Activated B cell treated with CpG ODN at 0.5 μM for 24 hours (primary cell): ENCODE measurements at regions not wholly inside any gene's neighbourhood (a gene's known extent, or its start where the extent isn't known, plus 50 kb on each side); places are given as distances from the start of the nearest gene placed in this dataset.
"Not testable (repeated sequence)": the region's sequence is repeated elsewhere in the genome, so short reads cannot be mapped to it uniquely, and the experiment has no call there.

ENCODE experiments used
- ATAC-seq: fragments of 200-7000 bp; cut with Tn5 transposase; one replicate; pipeline ENCODE4 v1.10.0; 2021; ENCODE audit warnings: low read depth, mild to moderate bottlenecking, moderate library complexity
- CTCF ChIA-PET: fragments of 350-600 bp; sonication (Branson Sonifier 250); formaldehyde crosslinking; loops from one replicate; lab custom pipeline; 2021; ENCODE audit warnings: antibody characterized with exemption; lab: Charles Lee
- POLR2A ChIA-PET: fragments of 350-600 bp; sonication (Branson Sonifier 250); formaldehyde crosslinking; loops from one replicate; lab custom pipeline; 2021; ENCODE audit warnings: antibody characterized with exemption; lab: Charles Lee
- DNase-seq: peaks from one replicate; pipeline ENCODE4 v3.0.0; 2022
- H3K27ac Mint-ChIP-seq: one replicate; pipeline ENCODE4 v1.8.0; 2020; ENCODE audit warnings: mixed read lengths
- H3K27me3 Mint-ChIP-seq: one replicate; pipeline ENCODE4 v1.8.0; 2021; ENCODE audit warnings: mixed read lengths
- H3K36me3 Mint-ChIP-seq: one replicate; pipeline ENCODE4 v1.8.0; 2021; ENCODE audit warnings: low read depth, mixed read lengths
- H3K4me1 Mint-ChIP-seq: one replicate; pipeline ENCODE4 v1.8.0; 2021; ENCODE audit warnings: mixed read lengths
- H3K4me3 Mint-ChIP-seq: one replicate; pipeline ENCODE4 v1.8.0; 2020; ENCODE audit warnings: mild to moderate bottlenecking, mixed read lengths
- H3K9me3 Mint-ChIP-seq: one replicate; pipeline ENCODE4 v1.8.0; 2020; ENCODE audit warnings: mixed read lengths
- intact Hi-C: fragments of 100-400 bp; cut with micrococcal nuclease; formaldehyde crosslinking; loops from one replicate; pipeline ENCODE4 v1.15.1; 2024
- TF ChIP-seq, protein P1 (sequence below): fragments of 200-600 bp; IDR thresholded peaks from one replicate; pipeline ENCODE4 v1.8.0; 2022; ENCODE audit warnings: antibody characterized with exemption, mild to moderate bottlenecking

GRCh38 chr2:129404000-129404685, 575.3 kb upstream of the RAB6C start:
- POLR2A ChIA-PET, result no interaction called here
- intact Hi-C loops, result no loop called here
- ATAC-seq, result no peak
- Mint-ChIP-seq H3K27me3 (no peaks in the 10 kb centered on the region), H3K4me3 (no peak overlapping the region), H3K4me1 (no peaks in the 10 kb centered on the region), H3K9me3 (peaks cover 7% of the 10 kb centered on the region), H3K27ac (no peak overlapping the region), H3K36me3 (no peaks in the 10 kb centered on the region)
- no peak for DNase-seq
- CTCF ChIA-PET, result no interaction called here
- TF ChIP-seq, protein P1, sequence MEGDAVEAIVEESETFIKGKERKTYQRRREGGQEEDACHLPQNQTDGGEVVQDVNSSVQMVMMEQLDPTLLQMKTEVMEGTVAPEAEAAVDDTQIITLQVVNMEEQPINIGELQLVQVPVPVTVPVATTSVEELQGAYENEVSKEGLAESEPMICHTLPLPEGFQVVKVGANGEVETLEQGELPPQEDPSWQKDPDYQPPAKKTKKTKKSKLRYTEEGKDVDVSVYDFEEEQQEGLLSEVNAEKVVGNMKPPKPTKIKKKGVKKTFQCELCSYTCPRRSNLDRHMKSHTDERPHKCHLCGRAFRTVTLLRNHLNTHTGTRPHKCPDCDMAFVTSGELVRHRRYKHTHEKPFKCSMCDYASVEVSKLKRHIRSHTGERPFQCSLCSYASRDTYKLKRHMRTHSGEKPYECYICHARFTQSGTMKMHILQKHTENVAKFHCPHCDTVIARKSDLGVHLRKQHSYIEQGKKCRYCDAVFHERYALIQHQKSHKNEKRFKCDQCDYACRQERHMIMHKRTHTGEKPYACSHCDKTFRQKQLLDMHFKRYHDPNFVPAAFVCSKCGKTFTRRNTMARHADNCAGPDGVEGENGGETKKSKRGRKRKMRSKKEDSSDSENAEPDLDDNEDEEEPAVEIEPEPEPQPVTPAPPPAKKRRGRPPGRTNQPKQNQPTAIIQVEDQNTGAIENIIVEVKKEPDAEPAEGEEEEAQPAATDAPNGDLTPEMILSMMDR, result no peak

- Mint-ChIP-seq H3K27me3 (no peaks in the 10 kb centered on the region), H3K4me1 (no peaks in the 10 kb centered on the region), H3K9me3 (peaks cover 9% of the 10 kb centered on the region), H3K4me3 (no peak overlapping the region), H3K36me3 (no peaks in the 10 kb centered on the region), H3K27ac (no peak overlapping the region)
- TF ChIP-seq, protein P1, result no peak
- no peak for DNase-seq
- ChIA-PET CTCF (no interaction called here), POLR2A (no interaction called here)
- intact Hi-C loops, result no loop called here
- ATAC-seq, result no peak
These were observed 570.9 kb upstream of the RAB6C start for GRCh38 chr2:129408570-129408969.

DNA sequence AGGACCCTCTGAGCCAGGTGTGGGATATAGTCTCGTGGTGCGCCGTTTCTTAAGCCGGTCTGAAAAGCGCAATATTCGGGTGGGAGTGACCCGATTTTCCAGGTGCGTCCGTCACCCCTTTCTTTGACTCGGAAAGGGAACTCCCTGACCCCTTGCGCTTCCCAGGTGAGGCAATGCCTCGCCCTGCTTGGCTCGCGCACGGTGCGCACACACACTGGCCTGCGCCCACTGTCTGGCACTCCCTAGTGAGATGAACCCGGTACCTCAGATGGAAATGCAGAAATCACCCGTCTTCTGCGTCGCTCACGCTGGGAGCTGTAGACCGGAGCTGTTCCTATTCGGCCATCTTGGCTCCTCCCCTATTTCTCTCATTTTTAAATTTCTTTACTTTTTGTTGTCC, 562.4 kb upstream of the RAB6C start:
- H3K27me3 Mint-ChIP-seq, H3K36me3 Mint-ChIP-seq, ATAC-seq, POLR2A ChIA-PET, H3K9me3 Mint-ChIP-seq, H3K27ac Mint-ChIP-seq, H3K4me1 Mint-ChIP-seq, H3K4me3 Mint-ChIP-seq, DNase-seq, CTCF ChIA-PET, intact Hi-C loops: not testable (repeated sequence)

DNA sequence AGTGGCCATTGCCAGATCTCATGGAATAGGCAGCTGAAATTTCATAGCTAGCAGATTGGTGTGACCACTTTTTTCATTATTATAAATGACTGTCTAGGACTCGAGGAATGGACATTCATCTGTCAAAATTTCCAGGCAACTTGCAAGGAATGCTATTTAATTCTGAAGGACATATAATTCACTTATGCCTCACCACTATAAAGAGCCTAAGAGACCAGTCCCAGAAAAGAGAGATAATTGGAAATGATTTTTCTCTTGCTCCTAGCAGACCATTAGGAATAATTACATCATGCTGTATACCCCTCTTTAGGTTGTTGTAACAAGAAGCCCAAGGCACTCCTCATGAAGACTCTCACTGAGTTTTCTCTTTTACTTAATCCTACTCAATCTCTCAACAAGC, 557.4 kb upstream of the RAB6C start:
- Mint-ChIP-seq H3K27ac (no peak overlapping the region), H3K36me3 (no peaks in the 10 kb centered on the region), H3K4me1 (no peaks in the 10 kb centered on the region), H3K9me3 (no peaks in the 10 kb centered on the region), H3K4me3 (no peak overlapping the region), H3K27me3 (no peaks in the 10 kb centered on the region)
- POLR2A ChIA-PET, result no interaction called here
- DNase-seq, result no peak
- TF ChIP-seq, protein P1, result no peak
- CTCF ChIA-PET, result no interaction called here
- intact Hi-C loops, result no loop called here
- ATAC-seq, result no peak

GRCh38 chr2:129428086-129428660, 551.3 kb upstream of the RAB6C start:
- TF ChIP-seq, protein P1, result no peak
- CTCF ChIA-PET, result no interaction called here
- H3K4me1 Mint-ChIP-seq, result no peaks in the 10 kb centered on the region

More at GRCh38 chr2:129428086-129428660, 551.3 kb upstream of the RAB6C start:
- Mint-ChIP-seq H3K9me3 (no peaks in the 10 kb centered on the region), H3K27ac (no peak overlapping the region), H3K27me3 (peaks cover under 1% of the 10 kb centered on the region), H3K36me3 (no peaks in the 10 kb centered on the region), H3K4me3 (no peak overlapping the region)
- POLR2A ChIA-PET, result no interaction called here
- intact Hi-C loops, result no loop called here
- DNase-seq (no peak), ATAC-seq (no peak)
